ENCODE measurements at regions not wholly inside any gene's neighbourhood (a gene's known extent, or its start where the extent isn't known, plus 50 kb on each side); places are given as distances from the start of the nearest gene placed in this dataset.

DNA sequence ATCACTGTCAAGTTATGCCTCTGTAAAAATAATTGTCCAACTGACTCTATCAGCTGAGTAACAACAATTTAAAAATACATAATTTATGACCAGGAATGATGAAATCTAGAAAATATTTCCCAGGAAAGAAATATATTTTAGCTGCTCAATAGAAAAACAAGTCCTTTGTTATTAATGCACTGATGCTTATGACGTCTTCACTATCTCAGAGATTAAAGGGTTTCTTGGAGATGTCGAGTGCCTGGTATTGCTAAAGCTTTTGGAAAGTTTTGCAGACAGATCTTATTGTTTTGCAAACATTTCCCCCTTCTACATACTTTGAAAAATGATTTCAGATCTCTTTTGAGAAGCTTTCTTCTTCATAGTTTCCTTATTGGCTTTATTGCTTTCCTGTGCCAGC, 154.6 kb upstream of the RPS6KA3 start:
- ATAC-seq (no peak), DNase-seq (ENCODE audit: low spot score) (no peak)
- intact Hi-C loops (cut with DNase I), result no loop called here

DNA sequence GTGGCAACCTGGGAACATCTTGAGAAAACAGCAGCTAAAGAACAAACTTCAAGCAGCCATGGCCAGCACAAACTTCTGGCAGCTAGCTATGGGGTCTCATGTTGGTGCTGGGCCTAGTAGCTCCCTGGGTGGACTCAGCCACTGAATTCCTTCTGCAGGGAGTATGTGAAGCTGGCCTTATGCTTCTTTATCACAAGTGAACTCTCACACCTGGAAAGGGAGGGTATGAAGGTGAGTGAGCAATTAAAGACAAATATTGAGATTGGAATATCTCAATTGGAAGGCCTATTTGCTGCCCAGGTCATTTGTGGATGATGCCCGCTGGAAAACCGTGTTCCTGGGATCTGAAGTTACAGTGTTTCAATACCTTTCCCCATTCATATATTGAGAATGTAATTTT, 153.3 kb upstream of the RPS6KA3 start:
- no peak for DNase-seq (ENCODE audit: low spot score)
- no peak for ATAC-seq
- intact Hi-C loops (cut with DNase I), result no loop called here

DNA sequence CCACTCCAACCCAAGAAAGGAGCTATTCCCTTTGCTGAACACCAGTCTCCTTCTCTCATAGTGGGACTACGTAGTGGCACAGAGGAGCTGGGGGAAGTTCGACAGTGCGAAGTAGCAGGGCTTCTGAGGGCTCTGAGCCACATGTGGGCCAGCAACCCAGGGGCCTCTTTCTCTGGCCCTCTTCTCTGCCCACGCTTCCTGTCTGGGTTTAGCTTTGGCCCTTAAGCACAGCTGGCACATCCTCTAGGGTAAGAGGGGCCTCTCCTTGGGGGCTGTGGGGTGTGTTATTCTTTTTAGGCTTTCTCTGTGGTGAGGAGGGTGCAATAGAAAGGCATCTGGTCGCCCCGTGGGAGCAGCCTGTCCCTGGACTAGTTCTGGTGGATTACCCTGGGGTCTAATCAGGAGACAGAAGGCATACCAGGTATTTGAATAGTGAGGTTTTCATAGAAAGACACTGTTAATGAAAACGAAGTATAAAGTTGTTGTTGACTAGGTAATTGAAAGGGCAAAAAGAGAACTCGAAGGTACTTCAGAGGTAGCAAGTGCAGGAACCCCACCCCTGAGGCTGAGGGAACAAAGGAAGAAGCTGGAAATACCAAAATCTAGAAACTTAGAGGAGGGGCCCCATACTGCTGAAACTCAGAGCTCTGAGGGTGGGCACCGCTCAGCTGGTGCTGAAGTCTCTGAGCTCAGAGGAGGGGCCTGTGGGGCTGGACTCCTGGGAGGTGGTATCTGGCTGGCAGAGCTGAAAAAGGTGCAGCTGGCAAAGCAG, 151.9 kb upstream of the RPS6KA3 start:
- ATAC-seq (no peak), DNase-seq (ENCODE audit: low spot score) (no peak)
- intact Hi-C loops (cut with DNase I), result no loop called here

DNA sequence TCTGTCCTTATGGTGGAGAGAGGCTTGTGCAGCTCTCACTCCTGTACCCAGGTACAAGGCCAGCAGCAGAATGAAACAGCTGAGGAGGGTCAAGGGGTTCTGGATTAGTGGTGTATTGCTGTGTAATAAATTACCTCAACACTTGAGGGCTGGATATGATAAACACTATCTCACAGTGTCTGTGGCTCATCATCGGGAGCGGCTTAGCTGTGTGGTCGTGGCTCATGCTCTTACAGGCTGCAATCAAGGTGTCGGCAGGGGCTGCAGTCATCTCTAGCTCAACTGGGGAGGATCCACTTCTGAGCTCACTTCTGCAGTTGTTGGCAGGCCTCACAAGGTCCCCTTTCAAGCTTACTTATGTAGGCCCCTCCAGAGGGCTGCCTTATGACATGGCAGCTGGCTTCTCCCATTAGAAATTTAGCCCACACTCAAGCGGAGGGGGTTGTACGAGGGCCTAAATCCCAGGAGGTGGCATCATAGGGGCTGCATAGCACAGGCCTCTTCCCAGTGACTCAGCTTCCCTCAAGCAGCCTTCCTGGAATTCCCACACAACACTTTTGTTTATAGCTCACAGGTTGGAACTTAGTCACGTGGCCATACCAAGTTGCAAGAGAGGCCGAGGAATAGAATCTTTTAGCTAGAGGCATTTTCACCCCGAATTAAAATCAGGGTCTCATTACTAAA, 148.2 kb upstream of the RPS6KA3 start:
- DNase-seq (ENCODE audit: low spot score) (no peak), ATAC-seq (no peak)
- intact Hi-C loops (cut with DNase I), result no loop called here

DNA sequence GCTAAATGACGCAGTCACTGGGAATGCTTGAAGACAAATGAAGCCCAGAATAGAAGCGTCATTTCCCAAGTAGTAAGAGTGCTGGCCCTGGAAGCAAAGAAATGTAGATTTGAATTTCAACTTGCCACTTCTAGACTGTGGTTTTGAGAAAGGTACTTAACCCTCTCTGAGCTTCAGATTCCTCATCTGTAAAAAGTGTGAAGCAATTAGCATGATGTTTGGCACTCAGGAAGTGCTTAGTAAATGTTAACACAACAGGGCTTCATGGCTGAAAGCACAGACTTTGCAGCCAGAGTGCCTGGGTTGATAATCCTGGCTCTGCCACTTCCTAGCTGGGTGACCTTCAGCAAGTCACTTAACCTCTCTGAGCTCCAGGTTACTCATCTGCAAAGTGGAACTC, 147.4 kb upstream of the RPS6KA3 start:
- intact Hi-C loops (cut with DNase I), result no loop called here
- DNase-seq (ENCODE audit: low spot score) (no peak), ATAC-seq (no peak)

DNA sequence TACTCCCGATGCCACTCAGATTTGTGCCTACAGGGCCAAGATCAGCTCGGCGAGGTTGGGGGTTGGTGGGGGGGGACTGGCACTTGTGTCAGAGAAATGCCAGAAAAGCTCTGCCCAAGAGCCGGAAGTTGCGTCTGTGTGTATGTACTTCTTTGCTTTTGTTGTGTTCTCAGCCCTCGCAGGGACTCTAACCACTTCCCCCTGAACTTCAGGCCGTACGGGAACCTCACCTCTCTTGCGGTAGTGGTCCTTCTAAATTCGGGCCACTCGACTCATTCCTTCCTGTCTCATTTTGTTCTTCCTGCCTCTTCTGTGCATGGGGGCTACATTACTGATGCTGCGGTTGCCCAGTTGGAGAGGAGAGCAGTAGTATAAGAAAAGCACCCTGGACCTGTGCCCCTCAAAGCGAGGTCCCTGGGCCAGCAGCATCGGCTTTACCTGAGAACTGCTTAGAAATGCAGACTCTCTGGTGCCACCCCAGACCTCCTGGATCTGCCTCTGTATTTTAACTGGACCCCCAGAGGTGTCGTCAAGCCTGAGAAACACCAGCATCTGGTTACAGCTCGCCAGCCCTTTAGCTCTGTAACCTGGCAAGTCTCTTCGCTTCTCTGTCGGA, 146.3 kb upstream of the RPS6KA3 start:
- no peak for DNase-seq (ENCODE audit: low spot score)
- peak; percentile 32 for ATAC-seq

DNA sequence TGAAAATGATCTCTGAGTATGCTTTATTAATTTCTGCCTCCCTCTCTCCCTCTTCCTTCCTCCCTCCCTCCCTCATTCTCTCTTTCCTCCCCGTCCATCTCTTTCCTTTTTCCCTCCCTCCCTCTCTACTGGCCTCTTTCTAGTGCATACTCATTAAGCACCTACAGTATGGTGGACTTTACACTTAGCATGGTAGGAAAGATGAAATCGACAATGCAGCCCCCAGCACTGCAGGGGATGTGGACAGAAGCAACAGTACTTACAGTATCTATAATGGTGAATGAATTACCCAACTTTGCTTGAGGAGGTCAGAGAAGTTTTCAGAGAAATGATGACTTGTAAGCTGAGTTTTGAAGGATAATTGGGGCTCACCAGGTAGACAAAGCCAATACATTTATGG, 143.8 kb upstream of the RPS6KA3 start:
- no peak for ATAC-seq
- DNase-seq (ENCODE audit: low spot score), result no peak
- intact Hi-C loops (cut with DNase I), result no loop called here

More for the DNA sequence above, 146.3 kb upstream of the RPS6KA3 start:
- intact Hi-C loops (cut with DNase I), result no loop called here

DNA sequence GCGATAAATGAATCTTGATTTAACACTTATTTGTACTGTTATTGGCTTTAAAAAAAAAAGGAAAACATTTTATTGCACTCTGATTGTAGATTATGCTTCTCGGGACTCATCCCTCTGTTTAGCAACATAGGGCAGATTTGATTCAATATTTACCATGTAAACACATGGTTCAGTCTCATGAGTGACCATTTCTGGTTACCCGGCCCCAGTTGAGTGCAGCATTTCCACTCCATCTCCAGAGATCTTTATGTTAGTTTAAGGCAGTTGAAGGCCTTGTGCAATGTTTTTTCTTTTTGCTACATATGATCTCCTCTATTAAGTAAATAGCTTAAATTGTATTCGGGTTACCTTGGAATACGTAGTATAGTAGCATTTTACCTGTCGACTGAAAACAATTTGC, 143.3 kb upstream of the RPS6KA3 start:
- no peak for DNase-seq (ENCODE audit: low spot score)
- no peak for ATAC-seq
- intact Hi-C loops (cut with DNase I), result no loop called here

DNA sequence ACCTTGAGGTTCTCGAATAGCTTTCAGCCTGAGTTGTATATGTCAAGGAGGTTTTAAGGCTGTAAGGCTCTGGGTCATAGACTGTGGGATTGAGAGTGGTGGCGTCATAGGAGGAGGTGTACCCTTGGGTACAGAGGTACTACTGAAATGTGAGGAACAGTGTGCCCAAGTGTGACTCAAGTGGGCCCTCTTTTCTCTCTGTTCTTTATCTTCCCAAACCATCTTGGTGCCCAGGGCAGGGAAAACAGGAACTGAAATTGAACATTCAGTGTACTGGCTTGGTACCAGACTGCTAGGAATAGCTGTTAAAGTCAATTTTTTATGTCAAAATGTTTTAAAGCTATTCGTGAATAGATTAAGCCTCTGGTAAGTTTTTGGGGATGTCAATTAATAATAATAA, 136.2 kb upstream of the RPS6KA3 start:
- DNase-seq (ENCODE audit: low spot score) (no peak), ATAC-seq (no peak)
- intact Hi-C loops (cut with DNase I), result no loop called here

DNA sequence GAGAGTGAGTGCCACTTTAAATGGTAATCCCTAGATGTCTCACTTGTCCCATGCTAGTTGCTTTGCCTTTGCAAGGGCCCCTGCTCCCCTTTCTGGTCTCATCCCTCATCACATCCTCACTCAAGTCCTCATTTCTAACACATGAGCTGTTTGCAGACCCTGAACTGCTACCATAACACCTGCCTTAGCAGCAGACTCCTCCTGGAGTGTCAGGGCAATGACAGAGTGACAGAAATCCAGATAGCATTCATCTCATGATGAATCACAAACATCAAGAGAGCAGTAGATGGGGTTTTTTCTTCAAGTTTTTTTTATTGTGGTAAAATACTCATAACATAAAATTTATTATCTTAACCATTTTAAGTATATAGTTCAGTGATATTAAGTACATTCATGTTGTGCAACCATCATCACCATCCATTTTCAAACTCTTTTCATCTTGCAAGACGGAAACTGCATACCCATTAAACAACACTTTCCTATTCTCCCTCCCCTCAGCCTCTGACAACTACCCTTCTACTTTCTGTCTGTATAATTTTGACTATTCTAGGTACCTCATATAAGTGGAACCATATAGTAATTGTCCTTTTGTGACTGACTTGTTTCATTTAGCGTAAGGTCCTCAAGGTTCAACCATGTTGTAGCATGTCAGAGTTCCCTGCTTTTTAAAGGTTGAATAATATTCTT, 133.2 kb upstream of the RPS6KA3 start:
- intact Hi-C loops (cut with DNase I), result no loop called here
- ATAC-seq (no peak), DNase-seq (ENCODE audit: low spot score) (no peak)

DNA sequence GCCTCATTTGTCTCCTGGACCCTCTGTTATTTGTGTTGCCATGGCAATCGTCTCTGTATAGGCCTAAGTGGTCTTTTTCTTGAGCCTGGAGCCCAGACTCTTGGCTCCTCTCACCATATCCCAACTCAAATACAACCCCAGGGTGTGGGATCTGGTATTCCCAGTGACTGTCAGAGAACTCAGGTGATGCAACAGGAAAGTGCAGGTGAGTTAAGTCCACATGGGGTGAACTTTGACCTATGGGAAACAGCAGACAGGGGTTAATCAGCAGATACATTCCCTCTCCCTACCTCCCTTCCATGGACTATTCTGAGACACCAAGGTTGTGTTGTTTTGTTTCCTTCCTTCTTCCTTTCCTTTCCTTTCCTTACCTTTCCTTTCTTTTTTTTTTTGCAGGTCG, 130.9 kb upstream of the RPS6KA3 start:
- no peak for ATAC-seq
- DNase-seq (ENCODE audit: low spot score), result no peak
- intact Hi-C loops (cut with DNase I), result no loop called here

DNA sequence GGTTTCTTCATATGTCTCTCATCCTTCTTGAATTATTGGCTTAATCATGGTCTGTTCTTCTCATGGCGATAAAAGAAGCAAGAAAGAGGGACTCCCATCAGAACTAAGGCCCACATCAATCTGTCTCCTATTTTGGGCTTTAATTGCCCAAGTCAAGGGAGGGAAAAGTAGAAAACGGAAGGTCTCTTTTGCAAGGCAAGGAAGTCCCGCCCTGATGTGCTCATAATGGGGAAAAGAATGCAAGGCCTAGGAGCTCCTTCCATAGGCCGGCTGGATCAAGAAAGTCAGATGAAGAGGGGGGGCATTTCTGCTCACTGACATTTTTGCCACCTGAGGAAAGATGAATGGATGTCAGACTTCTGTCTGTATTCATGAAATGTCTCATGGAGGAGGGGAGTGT, 127.7 kb upstream of the RPS6KA3 start:
- ATAC-seq (no peak), DNase-seq (ENCODE audit: low spot score) (no peak)
- intact Hi-C loops (cut with DNase I), result no loop called here

DNA sequence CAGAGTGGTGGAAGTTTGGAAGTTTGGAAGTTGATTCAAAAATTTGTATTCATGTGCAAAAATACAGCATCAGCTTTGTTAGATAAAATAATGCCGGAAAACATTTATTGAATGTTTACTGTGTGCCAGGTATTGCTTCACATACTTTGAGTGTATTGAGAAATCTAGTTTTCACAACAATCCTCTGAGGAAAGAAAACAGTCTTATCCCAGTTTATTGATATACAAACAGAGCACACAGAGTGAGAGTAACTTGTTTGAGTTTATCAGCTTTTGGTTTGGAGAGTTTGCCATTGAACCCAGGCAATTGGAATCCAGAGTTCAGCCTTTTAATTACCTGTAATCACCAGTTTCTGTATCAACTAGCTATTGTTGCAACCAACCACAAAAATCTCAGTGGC, 127.2 kb upstream of the RPS6KA3 start:
- ATAC-seq, result peak; percentile 55
- intact Hi-C loops (cut with DNase I), result no loop called here
- no peak for DNase-seq (ENCODE audit: low spot score)

DNA sequence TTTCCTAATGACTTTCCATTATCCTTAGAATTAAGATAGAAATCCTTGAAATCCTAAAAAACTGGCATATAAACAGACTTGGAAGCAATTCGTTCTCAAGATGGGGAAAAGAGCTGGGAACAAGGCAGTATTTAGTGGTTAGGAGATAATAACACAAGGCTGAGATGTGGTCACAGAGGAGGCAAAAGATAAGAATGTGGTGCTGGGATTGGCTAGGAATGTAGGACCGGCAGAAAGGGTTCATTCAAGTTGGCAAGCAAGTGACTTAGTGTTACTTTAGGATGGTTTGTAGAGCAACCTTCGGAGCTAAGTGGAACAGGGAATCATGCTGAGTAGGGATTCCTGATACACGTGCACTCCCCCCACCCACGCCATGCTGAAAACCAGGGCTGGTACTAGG, 121.9 kb upstream of the RPS6KA3 start:
- DNase-seq (ENCODE audit: low spot score) (no peak), ATAC-seq (no peak)
- intact Hi-C loops (cut with DNase I), result no loop called here

DNA sequence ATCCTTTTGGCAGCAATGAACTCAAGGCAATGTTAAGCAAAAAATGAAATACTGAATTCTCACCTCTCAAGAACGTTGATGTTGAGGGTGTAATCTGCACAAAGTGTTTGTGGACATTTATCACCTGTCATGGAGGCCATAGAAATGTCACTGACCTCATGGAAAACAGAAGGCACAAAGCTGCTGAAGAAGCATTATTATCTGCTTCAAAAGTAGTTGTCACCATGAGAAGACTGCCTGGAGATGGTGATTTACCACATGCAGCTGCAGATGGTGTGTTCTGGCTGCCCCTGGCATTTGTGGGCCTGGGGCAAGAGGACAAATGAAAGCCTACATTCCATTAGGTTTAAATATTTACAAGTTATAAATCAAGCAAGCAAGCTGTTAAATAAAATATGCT, 116.8 kb upstream of the RPS6KA3 start:
- no peak for ATAC-seq
- no peak for DNase-seq (ENCODE audit: low spot score)
- intact Hi-C loops (cut with DNase I), result no loop called here

DNA sequence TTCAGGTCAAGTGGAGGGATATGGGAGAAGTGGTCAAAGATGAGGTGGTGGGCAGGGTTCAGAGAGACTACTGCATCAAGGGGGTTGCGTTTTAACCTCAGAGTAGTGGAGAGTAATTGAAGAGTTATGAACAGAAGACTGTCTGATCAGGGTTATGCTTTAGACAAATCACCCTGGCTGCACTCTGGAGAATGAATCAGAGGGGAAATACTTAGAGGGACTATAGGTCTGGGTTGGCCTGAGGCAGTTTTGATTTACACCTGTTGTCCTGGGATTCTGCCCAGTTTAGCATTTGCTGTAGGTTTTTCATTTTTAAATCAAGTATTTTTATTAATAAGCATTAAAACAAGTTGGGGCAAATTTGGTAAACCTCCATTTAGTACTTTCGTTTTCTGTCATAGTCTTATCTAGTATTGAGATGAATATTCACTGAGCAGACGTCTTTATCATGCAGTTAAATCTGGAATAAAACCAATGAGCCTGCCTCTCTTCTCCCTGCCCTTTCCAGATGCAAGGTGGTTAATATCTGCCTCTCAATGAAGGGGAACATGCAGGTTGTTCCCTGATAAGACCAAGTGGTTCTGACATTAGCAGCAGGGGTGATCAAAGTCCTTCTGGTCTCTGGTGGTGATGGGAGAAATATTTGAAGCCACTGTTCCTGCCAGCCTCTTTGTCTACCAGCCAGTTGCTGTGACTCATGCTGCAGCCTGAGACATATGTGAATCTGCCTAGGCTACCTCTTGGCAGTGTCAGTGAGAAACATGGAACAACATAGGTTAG, 116.0 kb upstream of the RPS6KA3 start:
- no peak for ATAC-seq
- intact Hi-C loops (cut with DNase I), result no loop called here

DNA sequence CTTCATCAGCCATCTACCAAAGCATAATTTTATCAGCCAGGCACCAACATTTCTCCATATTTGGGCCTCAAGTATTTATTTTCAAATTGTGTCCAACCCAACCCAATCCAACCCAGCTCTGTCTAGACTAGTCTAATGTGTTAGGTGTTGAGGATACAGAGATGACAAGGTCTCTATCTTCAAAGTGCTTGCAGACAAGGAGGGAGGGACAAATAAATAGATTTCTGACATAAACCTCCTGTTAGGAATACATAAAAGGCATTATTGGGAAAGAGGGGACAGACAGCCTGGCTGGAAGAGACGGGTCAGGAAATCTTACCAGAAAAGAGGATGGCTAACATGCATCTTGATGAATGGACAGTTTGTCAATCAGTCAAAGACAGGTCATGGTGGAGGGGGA, 115.4 kb upstream of the RPS6KA3 start:
- ATAC-seq, result no peak
- intact Hi-C loops (cut with DNase I), result no loop called here
- DNase-seq (ENCODE audit: low spot score), result no peak

More for the DNA sequence above, 116.0 kb upstream of the RPS6KA3 start:
- DNase-seq (ENCODE audit: low spot score), result no peak

DNA sequence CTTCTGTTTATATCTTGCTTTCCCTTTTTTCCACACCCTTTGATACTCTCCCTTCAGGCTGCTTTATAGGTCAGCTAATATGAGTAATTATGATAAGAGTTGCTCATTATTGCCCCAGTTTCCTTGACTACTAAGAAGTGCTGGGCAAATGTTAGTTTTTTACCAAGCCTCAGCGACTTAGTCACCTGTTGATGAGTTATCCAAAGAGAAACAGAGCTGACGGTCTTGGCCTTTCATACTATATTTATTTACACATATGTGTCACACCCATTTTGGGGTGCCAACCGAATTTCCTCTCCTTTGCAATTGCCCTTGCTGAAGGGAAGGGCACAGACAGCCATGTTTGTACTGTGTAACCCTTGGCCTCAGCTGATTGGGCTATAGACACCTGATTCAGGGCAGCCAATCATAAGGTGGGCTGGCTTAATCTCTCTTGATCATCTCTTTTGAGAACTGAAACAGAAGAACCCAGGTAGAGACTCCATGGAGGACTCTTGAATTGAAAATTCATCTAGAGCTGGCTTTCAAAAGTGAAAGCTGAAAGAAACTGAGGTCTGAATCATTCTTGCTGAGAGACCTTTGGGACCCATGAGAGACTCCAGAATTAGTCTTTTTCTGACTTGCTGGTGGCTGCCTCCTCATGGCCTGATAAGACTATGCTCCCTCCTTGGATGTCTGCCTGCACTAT, 111.7 kb upstream of the RPS6KA3 start:
- DNase-seq (ENCODE audit: low spot score) (no peak), ATAC-seq (no peak)
- intact Hi-C loops (cut with DNase I), result no loop called here
